Left ventricle myocardium inferior (tissue), 1 donor: ENCODE measurements at regions not wholly inside any gene's neighbourhood (a gene's known extent, or its start where the extent isn't known, plus 50 kb on each side); places are given as distances from the start of the nearest gene placed in this dataset.

Experiments
- DNase-seq: peaks from one replicate; pipeline ENCODE4 v3.0.0-alpha.2; 2020
- H3K27ac ChIP-seq: fragments of 200-600 bp; replicated peaks from 2 replicates; pipeline ENCODE4 v1.8.0; 2021
- H3K27me3 ChIP-seq: fragments of 200-600 bp; 2 replicates; pipeline ENCODE4 v1.8.0; 2021; ENCODE audit warnings: low read depth
- H3K36me3 ChIP-seq: fragments of 200-600 bp; 2 replicates; pipeline ENCODE4 v1.8.0; 2021
- H3K4me1 ChIP-seq: fragments of 200-600 bp; 2 replicates; pipeline ENCODE4 v1.8.0; 2021
- H3K4me3 ChIP-seq: fragments of 200-600 bp; 2 replicates; pipeline ENCODE4 v1.8.0; 2021; ENCODE audit warnings: mild to moderate bottlenecking, moderate library complexity
- H3K9me3 ChIP-seq: fragments of 200-600 bp; replicated peaks from 2 replicates; pipeline ENCODE4 v1.8.0; 2021
- CTCF ChIP-seq: fragments of 200-600 bp; IDR thresholded peaks from 2 replicates; pipeline ENCODE4 v1.8.0; 2021; ENCODE audit warnings: antibody characterized with exemption, mild to moderate bottlenecking, borderline replicate concordance
- intact Hi-C: fragments of 100-400 bp; cut with micrococcal nuclease; formaldehyde crosslinking; loops from one replicate; pipeline ENCODE4 v1.11.0; 2022
- donor health status: DM: no; HTN: yes; CAD: no; lungs with severe emphysema.

DNA sequence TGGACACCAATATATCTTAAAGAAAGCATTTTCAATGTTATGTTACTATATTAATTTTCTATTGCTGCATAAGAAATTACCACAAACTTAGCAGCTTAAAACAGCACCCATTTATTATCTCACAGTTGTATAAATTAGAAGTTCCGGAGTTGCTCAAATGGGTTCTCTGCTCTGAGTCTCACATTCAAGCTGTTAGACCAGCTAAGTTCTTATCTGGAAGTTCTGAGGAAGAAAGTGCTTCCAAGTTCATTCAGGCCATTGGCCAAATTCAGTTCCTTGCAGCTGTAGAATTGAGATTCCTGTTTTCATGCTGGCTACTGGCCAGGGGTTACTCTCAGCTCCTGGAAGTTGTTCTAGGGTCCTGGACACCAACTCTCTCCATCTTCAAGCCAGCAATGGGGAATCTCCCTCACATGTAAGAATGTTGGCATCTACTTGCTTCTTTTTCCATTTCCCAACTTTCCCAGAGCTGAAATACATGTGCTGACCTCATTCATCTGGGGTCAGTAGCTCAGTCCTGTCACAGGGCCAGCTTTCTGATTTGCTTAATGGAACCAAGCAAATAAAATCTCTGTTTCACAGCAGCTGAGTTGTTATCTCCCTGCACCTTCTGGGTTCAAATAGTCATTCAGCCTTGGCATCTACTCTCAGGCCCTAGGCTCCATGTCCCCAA, 99.6 kb upstream of the INTU start:
- intact Hi-C loops: no loop called here

DNA sequence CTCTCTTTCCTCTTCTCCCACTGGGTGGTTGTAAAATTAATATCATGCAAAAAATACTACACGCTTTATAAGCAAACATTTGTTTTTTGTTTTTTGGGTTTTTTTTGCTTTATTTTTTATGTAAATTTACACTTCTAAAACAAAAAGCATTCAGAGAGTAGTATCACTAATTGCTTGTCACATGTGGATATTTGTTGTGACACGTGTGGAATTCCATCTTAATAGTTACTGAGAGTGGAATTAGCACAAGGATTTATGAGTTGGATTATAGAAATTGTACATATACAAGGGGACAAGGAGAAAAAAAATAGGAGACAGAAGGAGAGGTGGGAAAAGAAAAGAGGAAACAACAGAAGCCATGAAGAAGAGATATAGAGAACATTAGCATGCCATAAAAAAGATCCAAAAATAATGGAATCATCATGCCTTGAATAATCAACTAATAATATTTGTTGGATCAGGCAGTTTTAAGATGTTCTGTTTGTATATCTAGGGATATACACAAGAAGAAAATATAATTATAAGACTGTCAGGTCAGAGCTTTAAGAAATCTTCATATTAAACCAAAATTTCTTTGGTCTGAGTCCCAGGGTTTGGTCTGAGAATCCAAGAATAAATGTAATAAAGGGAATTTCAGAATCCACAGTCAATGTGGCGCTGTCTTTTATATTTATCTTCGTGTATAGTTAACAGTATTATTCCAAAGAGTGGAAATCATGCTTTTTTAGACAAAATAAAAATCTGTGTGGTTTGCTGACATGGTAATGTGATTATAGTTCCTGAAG, 98.5 kb upstream of the INTU start:
- Histone ChIP-seq H3K27ac (no peak overlapping the region), H3K4me3 (no peak overlapping the region), H3K27me3 (no peaks in the 10 kb centered on the region), H3K4me1 (peaks cover 19% of the 10 kb centered on the region), H3K36me3 (no peaks in the 10 kb centered on the region), H3K9me3 (peaks cover 8% of the 10 kb centered on the region)
- TF ChIP-seq CTCF: no peak
- intact Hi-C loops: no loop called here
- DNase-seq: no peak

More for the DNA sequence above, 99.6 kb upstream of the INTU start:
- Histone ChIP-seq H3K36me3 (no peaks in the 10 kb centered on the region), H3K9me3 (peaks cover 8% of the 10 kb centered on the region), H3K4me3 (no peak overlapping the region), H3K4me1 (peaks cover 27% of the 10 kb centered on the region), H3K27ac (peak overlapping the region; percentile 52), H3K27me3 (no peaks in the 10 kb centered on the region)
- peak; percentile 43 for DNase-seq
- TF ChIP-seq CTCF: no peak

DNA sequence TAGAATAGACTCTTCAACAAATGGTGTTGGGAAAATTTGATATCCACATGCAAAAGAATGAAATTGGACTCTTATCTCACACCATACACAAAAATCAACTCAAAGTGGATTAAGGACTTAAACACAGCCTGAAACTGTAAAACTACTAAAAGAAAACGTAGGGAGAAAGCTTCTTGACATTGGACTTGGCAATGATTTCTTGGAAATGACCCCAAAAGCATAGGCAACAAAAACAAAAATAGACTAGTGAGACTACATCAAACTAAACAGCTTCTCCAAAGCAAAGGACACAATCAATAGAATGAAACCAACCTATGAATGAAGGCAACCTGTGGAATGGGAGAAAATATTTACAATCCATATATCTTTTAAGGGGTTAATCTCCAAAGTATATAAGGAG, 94.7 kb upstream of the INTU start:
- intact Hi-C loops: no loop called here
- Histone ChIP-seq H3K9me3 (no peaks in the 10 kb centered on the region), H3K4me3 (no peak overlapping the region), H3K27me3 (no peaks in the 10 kb centered on the region), H3K4me1 (peaks cover 11% of the 10 kb centered on the region), H3K36me3 (no peaks in the 10 kb centered on the region), H3K27ac (no peak overlapping the region)
- no peak for DNase-seq
- TF ChIP-seq CTCF: no peak

GRCh38 chr4:127540497-127541025, 92.2 kb upstream of the INTU start:
- no peak overlapping the region for H3K4me3 ChIP-seq
- DNase-seq: no peak
- H3K9me3 ChIP-seq: peaks cover 8% of the 10 kb centered on the region
- H3K36me3 ChIP-seq: no peaks in the 10 kb centered on the region
- H3K27ac ChIP-seq: no peak overlapping the region
- H3K4me1 ChIP-seq: no peaks in the 10 kb centered on the region
- no peak for TF ChIP-seq CTCF
- intact Hi-C loops: no loop called here
- no peaks in the 10 kb centered on the region for H3K27me3 ChIP-seq

DNA sequence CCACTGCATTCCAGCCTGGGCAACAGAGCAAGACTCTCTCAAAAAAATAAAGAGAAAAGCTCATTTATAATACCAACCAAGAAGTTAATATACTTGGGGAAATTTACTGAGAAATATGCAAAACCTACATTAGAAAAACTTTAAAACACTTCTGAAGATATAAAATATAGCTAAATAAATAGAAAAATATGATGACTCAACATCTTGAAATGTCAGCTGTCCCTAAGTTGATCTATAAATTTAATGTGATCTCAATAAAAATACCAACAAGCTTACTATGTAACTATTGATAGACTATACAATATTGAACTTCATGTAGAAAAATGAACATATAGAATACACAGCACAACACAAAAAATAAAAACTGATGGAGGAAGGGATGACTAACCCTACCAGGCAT, 87.5 kb upstream of the INTU start:
- DNase-seq: no peak
- no peaks in the 10 kb centered on the region for H3K27me3 ChIP-seq
- intact Hi-C loops: no loop called here
- H3K4me1 ChIP-seq: peaks cover 4% of the 10 kb centered on the region
- H3K27ac ChIP-seq: no peak overlapping the region
- no peak overlapping the region for H3K4me3 ChIP-seq
- no peaks in the 10 kb centered on the region for H3K36me3 ChIP-seq
- H3K9me3 ChIP-seq: peaks cover 8% of the 10 kb centered on the region
- TF ChIP-seq CTCF: no peak
